Endothelial cell (in vitro differentiated cells): ENCODE measurements at regions not wholly inside any gene's neighbourhood (a gene's known extent, or its start where the extent isn't known, plus 50 kb on each side); places are given as distances from the start of the nearest gene placed in this dataset.

ENCODE experiments used
- DNase-seq: peaks from one replicate; pipeline ENCODE4 v3.0.0; 2021; ENCODE audit warnings: low spot score
- H3K27ac Mint-ChIP-seq: one replicate; pipeline ENCODE4 v1.8.0; 2021; ENCODE audit warnings: mixed read lengths, inconsistent platforms; ENCODE audit not compliant: unreplicated experiment
- H3K27me3 Mint-ChIP-seq: one replicate; pipeline ENCODE4 v1.8.0; 2021; ENCODE audit warnings: mild to moderate bottlenecking, moderate library complexity, mixed read lengths, inconsistent platforms; ENCODE audit not compliant: unreplicated experiment
- H3K36me3 Mint-ChIP-seq: one replicate; pipeline ENCODE4 v1.8.0; 2021; ENCODE audit warnings: mild to moderate bottlenecking, low read depth, mixed read lengths, inconsistent platforms; ENCODE audit not compliant: unreplicated experiment
- H3K4me1 Mint-ChIP-seq: one replicate; pipeline ENCODE4 v1.8.0; 2021; ENCODE audit warnings: mild to moderate bottlenecking, mixed read lengths, inconsistent platforms; ENCODE audit not compliant: unreplicated experiment
- H3K4me3 Mint-ChIP-seq: one replicate; pipeline ENCODE4 v1.8.0; 2021; ENCODE audit warnings: mild to moderate bottlenecking, mixed read lengths, inconsistent platforms; ENCODE audit not compliant: unreplicated experiment
- H3K9me3 Mint-ChIP-seq: one replicate; pipeline ENCODE4 v1.8.0; 2021; ENCODE audit warnings: mixed read lengths, inconsistent platforms; ENCODE audit not compliant: unreplicated experiment
- CTCF ChIP-seq: fragments of 200-600 bp; sonication (generic); IDR thresholded peaks from one replicate; pipeline ENCODE4 v1.5.0; 2021; ENCODE audit warnings: antibody characterized with exemption; ENCODE audit not compliant: unreplicated experiment

GRCh38 chr6:92341201-92341600 lies 1078.2 kb downstream of the EPHA7 start:
- H3K4me3 Mint-ChIP-seq = no peak overlapping the region

GRCh38 chr6:92339936-92340640 lies 1079.3 kb downstream of the EPHA7 start:
- H3K36me3 Mint-ChIP-seq = no peaks in the 10 kb centered on the region
- H3K27ac Mint-ChIP-seq = no peak overlapping the region
- no peaks in the 10 kb centered on the region for H3K4me1 Mint-ChIP-seq
- no peak for DNase-seq
- H3K4me3 Mint-ChIP-seq = no peak overlapping the region
- H3K9me3 Mint-ChIP-seq = no peaks in the 10 kb centered on the region
- H3K27me3 Mint-ChIP-seq = no peaks in the 10 kb centered on the region
- no peak for TF ChIP-seq CTCF

More at GRCh38 chr6:92341201-92341600, 1078.2 kb downstream of the EPHA7 start:
- no peaks in the 10 kb centered on the region for H3K36me3 Mint-ChIP-seq
- no peak for TF ChIP-seq CTCF
- DNase-seq = no peak
- no peaks in the 10 kb centered on the region for H3K9me3 Mint-ChIP-seq
- H3K4me1 Mint-ChIP-seq = no peaks in the 10 kb centered on the region
- no peak overlapping the region for H3K27ac Mint-ChIP-seq
- no peaks in the 10 kb centered on the region for H3K27me3 Mint-ChIP-seq

- DNase-seq = no peak
- TF ChIP-seq CTCF = no peak
- Mint-ChIP-seq H3K4me1 (no peaks in the 10 kb centered on the region), H3K27me3 (no peaks in the 10 kb centered on the region), H3K36me3 (no peaks in the 10 kb centered on the region), H3K9me3 (no peaks in the 10 kb centered on the region), H3K27ac (no peak overlapping the region), H3K4me3 (no peak overlapping the region)
Measured at GRCh38 chr6:92337571-92337970, 1081.8 kb downstream of the EPHA7 start.

- Mint-ChIP-seq H3K9me3 (no peaks in the 10 kb centered on the region), H3K36me3 (no peaks in the 10 kb centered on the region), H3K4me1 (no peaks in the 10 kb centered on the region), H3K4me3 (no peak overlapping the region), H3K27ac (no peak overlapping the region), H3K27me3 (no peaks in the 10 kb centered on the region)
- TF ChIP-seq CTCF = no peak
- no peak for DNase-seq
Measured at GRCh38 chr6:92329208-92329847, 1090.0 kb downstream of the EPHA7 start.

GRCh38 chr6:92315312-92315711 lies 1104.0 kb downstream of the EPHA7 start:
- Mint-ChIP-seq H3K27ac (no peak overlapping the region), H3K4me3 (no peak overlapping the region), H3K36me3 (no peaks in the 10 kb centered on the region), H3K27me3 (no peaks in the 10 kb centered on the region), H3K9me3 (no peaks in the 10 kb centered on the region), H3K4me1 (no peaks in the 10 kb centered on the region)
- no peak for DNase-seq
- TF ChIP-seq CTCF = no peak
